Mucosa of descending colon (tissue), 3 donors: ENCODE measurements at regions not wholly inside any gene's neighbourhood (a gene's known extent, or its start where the extent isn't known, plus 50 kb on each side); places are given as distances from the start of the nearest gene placed in this dataset.

ENCODE experiments used
- ATAC-seq: fragments of 200-7000 bp; cut with Tn5 transposase; one replicate; pipeline ENCODE4 v1.9.1; 2020; ENCODE audit warnings: mild to moderate bottlenecking, moderate library complexity
- DNase-seq, 3 donors: peaks; one replicate each; pipeline ENCODE4 v3.0.0-alpha.2; 2020
- H3K36me3 ChIP-seq: fragments of 200-600 bp; one replicate; pipeline ENCODE4 v1.8.0; 2021; ENCODE audit warnings: low read depth, mild to moderate bottlenecking
- H3K4me1 ChIP-seq: fragments of 200-600 bp; one replicate; pipeline ENCODE4 v1.8.0; 2021; ENCODE audit warnings: low read depth, mild to moderate bottlenecking
- H3K4me3 ChIP-seq: fragments of 200-600 bp; one replicate; pipeline ENCODE4 v1.8.0; 2021; ENCODE audit warnings: mild to moderate bottlenecking
- H3K9me3 ChIP-seq: fragments of 200-600 bp; one replicate; pipeline ENCODE4 v1.8.0; 2021; ENCODE audit warnings: mild to moderate bottlenecking
- CTCF ChIP-seq: fragments of 200-600 bp; IDR thresholded peaks from one replicate; pipeline ENCODE4 v1.8.0; 2022; ENCODE audit warnings: antibody characterized with exemption, mild to moderate bottlenecking
- intact Hi-C, 2 donors: fragments of 100-400 bp; cut with DNase I in 1 of 2; cut with micrococcal nuclease in 1 of 2; formaldehyde crosslinking; loops; one replicate each; pipeline versions ENCODE4 v1.11.0 to v1.11.1; 2022; cut with DNase I, micrococcal nuclease
- donor health status: DM: no; HTN: no; CAD: no; lungs with moderate emphysema.
- donor health status: DM: no; HTN: no; CAD: no.
- donor health status: DM: no; HTN: yes; CAD: no.

GRCh38 chr2:30316408-30316807, 85.1 kb downstream of the LBH start:
- intact Hi-C loops, result no loop called here
- Histone ChIP-seq H3K36me3 (no peaks in the 10 kb centered on the region), H3K9me3 (no peaks in the 10 kb centered on the region), H3K4me1 (no peaks in the 10 kb centered on the region), H3K4me3 (no peak overlapping the region)
- no peak for DNase-seq
- ATAC-seq, result no peak
- no peak for TF ChIP-seq CTCF

GRCh38 chr2:30318987-30319782, 87.9 kb downstream of the LBH start:
- H3K4me1 ChIP-seq, result no peaks in the 10 kb centered on the region
- ATAC-seq (no peak), DNase-seq (no peak)
- intact Hi-C loops, result no loop called here
- no peaks in the 10 kb centered on the region for H3K9me3 ChIP-seq
- H3K4me3 ChIP-seq, result no peak overlapping the region
- TF ChIP-seq CTCF, result no peak
- H3K36me3 ChIP-seq, result no peaks in the 10 kb centered on the region

- Histone ChIP-seq H3K4me3 (no peak overlapping the region), H3K4me1 (no peaks in the 10 kb centered on the region), H3K9me3 (no peaks in the 10 kb centered on the region), H3K36me3 (no peaks in the 10 kb centered on the region)
- TF ChIP-seq CTCF, result no peak
- no peak for DNase-seq
- no peak for ATAC-seq
- intact Hi-C loops, result no loop called here
These were observed 90.1 kb downstream of the LBH start for GRCh38 chr2:30321466-30321865.

- no peak for DNase-seq
- no peak for TF ChIP-seq CTCF
- intact Hi-C loops, result no loop called here
These were observed 92.2 kb downstream of the LBH start for GRCh38 chr2:30323499-30323898.

GRCh38 chr2:30324245-30324908, 93.0 kb downstream of the LBH start:
- DNase-seq (no peak), ATAC-seq (no peak)
- TF ChIP-seq CTCF, result no peak
- no peak overlapping the region for H3K4me3 ChIP-seq
- intact Hi-C loops, result no loop called here
- no peaks in the 10 kb centered on the region for H3K9me3 ChIP-seq
- no peaks in the 10 kb centered on the region for H3K36me3 ChIP-seq
- H3K4me1 ChIP-seq, result no peaks in the 10 kb centered on the region

More at GRCh38 chr2:30323499-30323898, 92.2 kb downstream of the LBH start:
- Histone ChIP-seq H3K4me1 (no peaks in the 10 kb centered on the region), H3K4me3 (no peak overlapping the region), H3K36me3 (no peaks in the 10 kb centered on the region), H3K9me3 (no peaks in the 10 kb centered on the region)
- ATAC-seq, result no peak
